Loucy (cell line): ENCODE measurements at regions not wholly inside any gene's neighbourhood (a gene's known extent, or its start where the extent isn't known, plus 50 kb on each side); places are given as distances from the start of the nearest gene placed in this dataset.

Source experiments
- H2AFZ ChIP-seq: fragments of 200-600 bp; sonication (generic); 2 replicates; pipeline ENCODE4 v1.6.0; 2016; ENCODE audit warnings: antibody characterized with exemption, mild to moderate bottlenecking, low read length, moderate library complexity
- H3F3A ChIP-seq: fragments of 200-600 bp; 2 replicates; pipeline ENCODE4 v1.6.0; 2016; ENCODE audit warnings: antibody characterized with exemption, low read depth, mild to moderate bottlenecking
- H3K27me3 ChIP-seq: fragments of 200-600 bp; sonication (generic); 2 replicates; pipeline ENCODE4 v1.6.1; 2014; ENCODE audit warnings: low read length, mild to moderate bottlenecking; ENCODE audit not compliant: insufficient read depth, poor library complexity, severe bottlenecking
- H3K36me3 ChIP-seq: fragments of 200-600 bp; sonication (generic); 2 replicates; pipeline ENCODE4 v1.6.1; 2016; ENCODE audit warnings: low read length; ENCODE audit not compliant: insufficient read depth
- H3K4me1 ChIP-seq: fragments of 200-600 bp; sonication (generic); 2 replicates; pipeline ENCODE4 v1.5.1; 2014; ENCODE audit warnings: low read length, mild to moderate bottlenecking; ENCODE audit not compliant: insufficient read depth, poor library complexity, severe bottlenecking
- H3K4me2 ChIP-seq: fragments of 200-600 bp; sonication (generic); 2 replicates; pipeline ENCODE4 v1.6.0; 2014; ENCODE audit warnings: antibody characterized with exemption, low read length, low read depth, mild to moderate bottlenecking; ENCODE audit not compliant: poor library complexity, severe bottlenecking
- H3K4me3 ChIP-seq: fragments of 200-600 bp; sonication (generic); 2 replicates; pipeline ENCODE4 v1.5.1; 2014; ENCODE audit warnings: low read length, mild to moderate bottlenecking, mixed read lengths; ENCODE audit not compliant: poor library complexity, severe bottlenecking
- H3K79me2 ChIP-seq: fragments of 200-600 bp; sonication (generic); 2 replicates; pipeline ENCODE4 v1.6.1; 2014; ENCODE audit warnings: low read length; ENCODE audit not compliant: insufficient read depth
- H3K9ac ChIP-seq: fragments of 200-600 bp; sonication (generic); 2 replicates; pipeline ENCODE4 v1.6.0; 2014; ENCODE audit warnings: mild to moderate bottlenecking, low read depth, low read length, moderate library complexity; ENCODE audit not compliant: poor library complexity, severe bottlenecking
- H3K9me2 ChIP-seq: fragments of 200-600 bp; sonication (generic); replicated peaks from 2 replicates; pipeline ENCODE4 v1.6.1; 2016; ENCODE audit warnings: low read depth, low read length, mixed read lengths
- H3K9me3 ChIP-seq: fragments of 200-600 bp; sonication (generic); 2 replicates; pipeline ENCODE4 v1.6.1; 2014; ENCODE audit warnings: mild to moderate bottlenecking, antibody characterized with exemption, low read length, low read depth; ENCODE audit not compliant: insufficient read depth
- H4K20me1 ChIP-seq: fragments of 200-600 bp; sonication (generic); 2 replicates; pipeline ENCODE4 v1.6.0; 2014; ENCODE audit warnings: antibody characterized with exemption, low read length, mild to moderate bottlenecking; ENCODE audit not compliant: insufficient read depth, poor library complexity, severe bottlenecking
- EZH2phosphoT487 ChIP-seq: fragments of 200-600 bp; IDR thresholded peaks from 2 replicates; pipeline ENCODE4 v1.6.1; 2018; ENCODE audit warnings: antibody characterized with exemption, mild to moderate bottlenecking, moderate library complexity, borderline replicate concordance
- TF ChIP-seq, protein P1 (sequence below): fragments of 200-600 bp; sonication (generic); conservative IDR thresholded peaks from 2 replicates; pipeline ENCODE4 v1.5.1; 2014; ENCODE audit warnings: mild to moderate bottlenecking, antibody characterized with exemption, low read length

DNA sequence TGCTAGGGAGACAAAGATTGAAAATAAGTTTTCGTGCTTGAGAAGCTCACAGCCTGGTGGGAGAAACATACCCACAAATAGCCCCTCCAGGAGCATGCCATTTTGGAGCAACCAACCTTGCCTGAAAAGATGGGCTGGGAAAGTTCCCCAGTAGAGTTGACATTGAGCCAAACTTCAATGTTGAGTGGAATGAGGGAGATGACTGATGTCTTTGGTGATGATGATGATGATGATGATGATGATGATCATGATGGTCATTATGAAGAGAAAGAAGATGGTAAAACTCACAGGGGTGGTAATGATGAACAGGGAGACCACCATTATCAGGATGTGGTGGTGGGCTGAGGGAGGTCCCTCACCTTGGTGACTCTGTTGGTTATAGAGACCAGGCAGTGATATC is 50.1 kb upstream of the ADRA1D start:
- H3K9me2 ChIP-seq = no peaks in the 10 kb centered on the region
- no peaks in the 10 kb centered on the region for H3K4me1 ChIP-seq
- TF ChIP-seq EZH2phosphoT487 = no peak
- TF ChIP-seq, protein P1, sequence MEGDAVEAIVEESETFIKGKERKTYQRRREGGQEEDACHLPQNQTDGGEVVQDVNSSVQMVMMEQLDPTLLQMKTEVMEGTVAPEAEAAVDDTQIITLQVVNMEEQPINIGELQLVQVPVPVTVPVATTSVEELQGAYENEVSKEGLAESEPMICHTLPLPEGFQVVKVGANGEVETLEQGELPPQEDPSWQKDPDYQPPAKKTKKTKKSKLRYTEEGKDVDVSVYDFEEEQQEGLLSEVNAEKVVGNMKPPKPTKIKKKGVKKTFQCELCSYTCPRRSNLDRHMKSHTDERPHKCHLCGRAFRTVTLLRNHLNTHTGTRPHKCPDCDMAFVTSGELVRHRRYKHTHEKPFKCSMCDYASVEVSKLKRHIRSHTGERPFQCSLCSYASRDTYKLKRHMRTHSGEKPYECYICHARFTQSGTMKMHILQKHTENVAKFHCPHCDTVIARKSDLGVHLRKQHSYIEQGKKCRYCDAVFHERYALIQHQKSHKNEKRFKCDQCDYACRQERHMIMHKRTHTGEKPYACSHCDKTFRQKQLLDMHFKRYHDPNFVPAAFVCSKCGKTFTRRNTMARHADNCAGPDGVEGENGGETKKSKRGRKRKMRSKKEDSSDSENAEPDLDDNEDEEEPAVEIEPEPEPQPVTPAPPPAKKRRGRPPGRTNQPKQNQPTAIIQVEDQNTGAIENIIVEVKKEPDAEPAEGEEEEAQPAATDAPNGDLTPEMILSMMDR = no peak
- no peak overlapping the region for H3K4me2 ChIP-seq
- H3K36me3 ChIP-seq = no peaks in the 10 kb centered on the region
- no peaks in the 10 kb centered on the region for H4K20me1 ChIP-seq
- H3F3A ChIP-seq = no peaks in the 10 kb centered on the region
- H3K9ac ChIP-seq = no peak overlapping the region
- H3K27me3 ChIP-seq = no peaks in the 10 kb centered on the region
- no peak overlapping the region for H2AFZ ChIP-seq
- H3K9me3 ChIP-seq = no peaks in the 10 kb centered on the region
- no peak overlapping the region for H3K4me3 ChIP-seq
- H3K79me2 ChIP-seq = no peaks in the 10 kb centered on the region
